ENCODE measurements at regions not wholly inside any gene's neighbourhood (a gene's known extent, or its start where the extent isn't known, plus 50 kb on each side); places are given as distances from the start of the nearest gene placed in this dataset.
"Not testable (repeated sequence)": the region's sequence is repeated elsewhere in the genome, so short reads cannot be mapped to it uniquely, and the experiment has no call there.

- TF ChIP-seq CTCF (IDR thresholded peaks at IDR 0.05); ZFX (IDR thresholded peaks at IDR 0.05; ENCODE audit: borderline replicate concordance): not testable (repeated sequence)
Observed at GRCh38 chr10:22771631-22772030, 57.3 kb upstream of the PIP4K2A start.

Data from 22Rv1 (cell line).